Keratinocyte (primary cell): ENCODE measurements at regions not wholly inside any gene's neighbourhood (a gene's known extent, or its start where the extent isn't known, plus 50 kb on each side); places are given as distances from the start of the nearest gene placed in this dataset.
"Not testable (repeated sequence)": the region's sequence is repeated elsewhere in the genome, so short reads cannot be mapped to it uniquely, and the experiment has no call there.

Experiments
- DNase-seq: peaks from one replicate; pipeline ENCODE4 v3.0.0-alpha.2; 2011; ENCODE audit warnings: low read depth, missing footprints, low spot score
- FAIRE-seq: peaks from 2 replicates; lab custom pipeline; 2011; peaks lifted over from hg19 to GRCh38; lab: Jason Lieb, UNC
- H2AFZ ChIP-seq: 2 replicates; pipeline ENCODE4 v1.6.0; 2012; ENCODE audit warnings: low read length, control low read depth, inconsistent platforms; ENCODE audit not compliant: control insufficient read depth
- H3K27ac ChIP-seq: 2 replicates; pipeline ENCODE4 v1.5.1; 2011; ENCODE audit warnings: low read length; ENCODE audit not compliant: control insufficient read depth, insufficient read depth
- H3K27me3 ChIP-seq: 3 replicates; pipeline ENCODE4 v1.6.0; 2011; ENCODE audit warnings: low read length; ENCODE audit not compliant: control insufficient read depth, insufficient read depth; ENCODE audit errors: extremely low read depth
- H3K36me3 ChIP-seq, 2 experiments: 2 replicates in 1 of 2; 3 replicates in 1 of 2; pipeline ENCODE4 v1.5.1; 2011; ENCODE audit warnings: low read length in 2 of 2, mild to moderate bottlenecking in 1 of 2; ENCODE audit not compliant: control insufficient read depth in 2 of 2, insufficient read depth in 2 of 2; ENCODE audit errors: extremely low read depth in 1 of 2
- H3K4me1 ChIP-seq: 3 replicates; pipeline ENCODE4 v1.5.1; 2011; ENCODE audit warnings: low read length; ENCODE audit not compliant: control insufficient read depth, insufficient read depth; ENCODE audit errors: extremely low read depth
- H3K4me2 ChIP-seq: 3 replicates; pipeline ENCODE4 v1.6.0; 2011; ENCODE audit warnings: low read depth, low read length; ENCODE audit not compliant: control insufficient read depth, insufficient read depth; ENCODE audit errors: extremely low read depth
- H3K4me3 ChIP-seq, 3 experiments: fragments of 200-600 bp in 1 of 3; sonication (generic) in 1 of 3; 2 replicates in 2 of 3; 3 replicates in 1 of 3; pipeline ENCODE4 v1.5.1; 2011 to 2016; ENCODE audit warnings: low read length in 3 of 3, mild to moderate bottlenecking in 3 of 3, control low read depth in 2 of 3, inconsistent platforms in 1 of 3, low read depth in 1 of 3, mixed read lengths in 1 of 3, mixed run types in 1 of 3, moderate library complexity in 1 of 3; ENCODE audit not compliant: control insufficient read depth in 2 of 3, insufficient read depth in 2 of 3; ENCODE audit errors: extremely low read depth in 1 of 3
- H3K79me2 ChIP-seq: 2 replicates; pipeline ENCODE4 v1.6.0; 2012; ENCODE audit warnings: low read length; ENCODE audit not compliant: control insufficient read depth, insufficient read depth
- H3K9ac ChIP-seq: 3 replicates; pipeline ENCODE4 v1.6.0; 2011; ENCODE audit warnings: low read length; ENCODE audit not compliant: control insufficient read depth, insufficient read depth; ENCODE audit errors: extremely low read depth
- H3K9me1 ChIP-seq: 3 replicates; pipeline ENCODE4 v1.6.0; 2011; ENCODE audit warnings: low read length; ENCODE audit not compliant: control insufficient read depth, insufficient read depth; ENCODE audit errors: extremely low read depth
- H3K9me3 ChIP-seq: 2 replicates; pipeline ENCODE4 v1.5.1; 2012; ENCODE audit warnings: low read depth, low read length; ENCODE audit not compliant: control insufficient read depth
- H4K20me1 ChIP-seq: 3 replicates; pipeline ENCODE4 v1.6.0; 2011; ENCODE audit warnings: low read length; ENCODE audit not compliant: control insufficient read depth, insufficient read depth; ENCODE audit errors: extremely low read depth
- CTCF ChIP-seq, 3 experiments: IDR thresholded peaks in 1 of 3; conservative IDR thresholded peaks in 1 of 3; optimal IDR thresholded peaks in 1 of 3; 2 replicates in 2 of 3; 3 replicates in 1 of 3; pipeline versions ENCODE3 to v1.5.1; 2011; ENCODE audit warnings: low read length in 3 of 3, mild to moderate bottlenecking in 3 of 3, moderate library complexity in 2 of 3, control low read depth in 1 of 3, inconsistent platforms in 1 of 3; ENCODE audit not compliant: insufficient read depth in 2 of 3; ENCODE audit errors: extremely low read depth in 1 of 3
- EZH2 ChIP-seq: IDR thresholded peaks from one replicate; pipeline ENCODE4 v1.6.1; 2012; ENCODE audit warnings: inconsistent platforms, mild to moderate bottlenecking, low read length, moderate library complexity
- dilution Hi-C: fragments of 300-500 bp; cut with MboI; formaldehyde crosslinking; loops from one replicate; pipeline ENCODE4 v1.7.0; 2020; ENCODE audit warnings: low sequenced_read_pairs; ENCODE audit not compliant: extremely low pct_ligation_motif_present

DNA sequence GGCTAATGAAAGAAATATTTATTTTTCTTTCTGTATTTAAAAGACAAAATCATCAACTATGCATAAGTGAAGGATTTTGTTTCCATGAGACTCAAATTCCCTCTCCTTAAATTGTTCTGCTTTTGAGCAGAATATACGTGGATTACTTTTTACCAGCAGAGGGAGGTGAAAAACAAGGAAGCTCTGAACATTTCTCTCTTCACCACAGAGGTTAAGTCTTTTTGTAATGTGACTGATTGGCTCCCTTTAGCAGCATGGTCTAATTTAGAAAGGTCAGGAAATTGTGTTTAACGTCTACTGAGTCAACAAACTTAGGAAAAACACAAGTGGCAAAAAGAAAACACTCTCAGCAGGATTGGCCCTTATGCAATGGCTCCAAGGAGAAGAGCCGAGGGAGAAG lies 55.1 kb upstream of the F9 start:
- H3K9me3 ChIP-seq: no peaks in the 10 kb centered on the region
- no peak overlapping the region for H3K9ac ChIP-seq
- TF ChIP-seq EZH2 (no peak), CTCF (optimal IDR thresholded peaks at IDR 0.05 in 1 of 3, IDR thresholded peaks at IDR 0.05 in 1 of 3, conservative IDR thresholded peaks at IDR 0.05 in 1 of 3; ENCODE audit: extremely low read depth in 1 of 3, insufficient read depth in 2 of 3, low read length in 3 of 3) (no peak)
- FAIRE-seq: no peak
- H3K4me3 ChIP-seq: no peak overlapping the region
- no peak for DNase-seq
- no peaks in the 10 kb centered on the region for H3K27me3 ChIP-seq
- H3K79me2 ChIP-seq: no peaks in the 10 kb centered on the region
- dilution Hi-C loops: no loop called here
- no peaks in the 10 kb centered on the region for H3K9me1 ChIP-seq
- no peak overlapping the region for H2AFZ ChIP-seq
- no peak overlapping the region for H3K4me2 ChIP-seq
- H3K4me1 ChIP-seq: no peaks in the 10 kb centered on the region
- H3K36me3 ChIP-seq: no peaks in the 10 kb centered on the region
- H3K27ac ChIP-seq: no peak overlapping the region
- no peaks in the 10 kb centered on the region for H4K20me1 ChIP-seq

DNA sequence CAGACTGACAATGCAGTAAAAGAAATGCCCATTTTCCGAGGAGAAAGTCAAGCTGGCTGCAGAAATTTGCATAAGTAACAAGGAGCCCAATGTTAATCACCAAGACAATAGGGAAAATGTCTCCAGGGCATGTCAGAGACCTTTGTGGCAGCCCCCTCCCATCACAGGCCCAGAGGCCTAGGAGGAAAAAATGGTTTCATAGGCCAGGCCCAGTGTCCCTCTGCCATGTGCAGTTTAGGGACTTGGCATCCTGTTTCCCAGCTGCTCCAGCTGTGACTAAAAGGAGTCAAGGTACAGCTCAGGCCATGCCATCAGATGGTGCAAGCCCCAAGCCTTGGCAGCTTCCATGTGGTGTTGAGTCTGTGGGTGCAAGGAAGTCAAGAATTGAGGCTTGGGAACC lies 68.6 kb upstream of the F9 start:
- H3K9ac ChIP-seq, dilution Hi-C loops: not testable (repeated sequence)

DNA sequence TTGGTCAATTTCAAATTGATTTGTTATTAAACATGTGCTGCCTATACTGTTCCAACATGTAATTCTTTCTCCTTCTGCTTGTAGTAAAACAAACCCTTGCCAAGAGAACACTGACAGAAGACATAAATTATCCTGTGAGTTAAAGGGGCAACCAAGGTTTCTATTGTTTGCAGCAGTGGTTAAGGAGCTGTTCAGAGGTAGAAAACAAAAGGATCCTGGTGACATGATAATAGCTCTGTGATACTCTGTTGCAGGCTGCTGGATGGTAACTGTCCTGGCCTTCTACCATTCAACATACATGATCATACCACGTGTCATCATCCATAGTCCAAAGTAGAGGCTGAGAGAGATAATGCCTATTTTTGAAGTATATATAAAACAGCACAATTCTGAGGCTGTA lies 75.8 kb upstream of the F9 start:
- Histone ChIP-seq H3K4me1 (no peaks in the 10 kb centered on the region), H3K27ac (no peak overlapping the region), H3K9ac (no peak overlapping the region), H3K79me2 (no peaks in the 10 kb centered on the region), H3K9me1 (no peaks in the 10 kb centered on the region), H3K9me3 (no peaks in the 10 kb centered on the region), H4K20me1 (no peaks in the 10 kb centered on the region), H3K36me3 (no peaks in the 10 kb centered on the region), H2AFZ (no peak overlapping the region), H3K4me2 (no peak overlapping the region), H3K27me3 (no peaks in the 10 kb centered on the region), H3K4me3 (no peak overlapping the region)
- DNase-seq (no peak), FAIRE-seq (no peak)
- TF ChIP-seq CTCF (optimal IDR thresholded peaks at IDR 0.05 in 1 of 3, IDR thresholded peaks at IDR 0.05 in 1 of 3, conservative IDR thresholded peaks at IDR 0.05 in 1 of 3; ENCODE audit: extremely low read depth in 1 of 3, insufficient read depth in 2 of 3, low read length in 3 of 3) (no peak), EZH2 (no peak)
- dilution Hi-C loops: no loop called here

More for the DNA sequence above, 68.6 kb upstream of the F9 start:
- not testable (repeated sequence) for H3K9me1 ChIP-seq, H3K4me2 ChIP-seq, H3K27ac ChIP-seq, FAIRE-seq, H4K20me1 ChIP-seq, DNase-seq, H2AFZ ChIP-seq, H3K4me1 ChIP-seq, H3K9me3 ChIP-seq, H3K27me3 ChIP-seq, H3K4me3 ChIP-seq, H3K79me2 ChIP-seq, H3K36me3 ChIP-seq
